ENCODE measurements at regions not wholly inside any gene's neighbourhood (a gene's known extent, or its start where the extent isn't known, plus 50 kb on each side); places are given as distances from the start of the nearest gene placed in this dataset.
"Not testable (repeated sequence)": the region's sequence is repeated elsewhere in the genome, so short reads cannot be mapped to it uniquely, and the experiment has no call there.

DNA sequence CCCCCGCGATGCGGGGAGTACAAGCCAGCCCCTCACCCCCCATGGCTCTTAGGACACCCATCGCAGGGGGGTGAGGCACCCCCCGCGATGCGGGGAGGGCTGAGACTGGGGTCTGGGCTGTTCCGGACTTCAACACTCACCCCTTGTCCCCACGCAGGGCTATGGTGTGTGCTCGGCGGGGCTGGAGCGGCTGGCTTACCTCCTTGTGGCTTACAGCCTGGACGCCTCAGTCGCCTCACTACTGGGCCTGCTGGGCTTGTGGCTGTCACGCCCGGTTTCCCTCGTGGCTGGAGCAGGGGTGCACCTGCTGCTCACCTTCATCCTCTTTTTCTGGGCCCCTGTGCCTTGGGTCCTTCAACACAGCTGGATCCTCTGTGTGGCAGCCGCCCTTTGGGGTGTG lies 87.8 kb upstream of the HMX1 start:
- not testable (repeated sequence) for TF ChIP-seq HNF4A (conservative IDR thresholded peaks at IDR 0.05); CTCF (IDR thresholded peaks at IDR 0.05; ENCODE audit: low read depth, low read length, missing input control); EGR1 (IDR thresholded peaks at IDR 0.05; ENCODE audit: low read depth in 2 of 2); TAF1 (conservative IDR thresholded peaks at IDR 0.05); GABPA (IDR thresholded peaks at IDR 0.05 in 1 of 2, conservative IDR thresholded peaks at IDR 0.05 in 1 of 2)

Data from liver (tissue), 3 donors.